H1 (cell line): ENCODE measurements at regions not wholly inside any gene's neighbourhood (a gene's known extent, or its start where the extent isn't known, plus 50 kb on each side); places are given as distances from the start of the nearest gene placed in this dataset.

Experiments
- CTCF ChIA-PET: fragments of 300-600 bp; sonication (Branson Sonifier 250); formaldehyde crosslinking; loops from one replicate; lab custom pipeline; 2021; ENCODE audit not compliant: partially characterized antibody; lab: Charles Lee
- POLR2A ChIA-PET: fragments of 300-600 bp; sonication (Branson Sonifier 250); formaldehyde crosslinking; loops from one replicate; lab custom pipeline; 2021; ENCODE audit warnings: inconsistent platforms; ENCODE audit not compliant: partially characterized antibody; lab: Charles Lee
- DNase-seq, 2 experiments: peaks; one replicate each; pipeline versions ENCODE4 v3.0.0 to v3.0.0-alpha.2; 2010 to 2022; ENCODE audit warnings: low spot score in 2 of 2, low read depth in 1 of 2, mixed read lengths in 1 of 2
- FAIRE-seq: peaks from 2 replicates; lab custom pipeline; 2011; peaks lifted over from hg19 to GRCh38; lab: Jason Lieb, UNC
- H2AFZ ChIP-seq: 2 replicates; pipeline ENCODE4 v1.8.1; 2012; ENCODE audit warnings: low read length, inconsistent platforms
- H2AK5ac ChIP-seq: 2 replicates; pipeline ENCODE4 v1.6.1; 2013; ENCODE audit warnings: low read depth, low read length
- H2BK120ac ChIP-seq: replicated peaks from 2 replicates; pipeline ENCODE3; 2013; ENCODE audit warnings: low read depth, low read length, inconsistent platforms
- H2BK12ac ChIP-seq: 2 replicates; pipeline ENCODE4 v1.6.1; 2013; ENCODE audit warnings: low read depth, low read length
- H2BK15ac ChIP-seq: 2 replicates; pipeline ENCODE4 v1.6.1; 2013; ENCODE audit warnings: low read length
- H2BK20ac ChIP-seq: 2 replicates; pipeline ENCODE4 v1.6.1; 2013; ENCODE audit warnings: low read length
- H2BK5ac ChIP-seq: 2 replicates; pipeline ENCODE4 v1.6.1; 2013; ENCODE audit warnings: low read depth, low read length
- H3K14ac ChIP-seq: 2 replicates; pipeline ENCODE4 v1.6.1; 2013; ENCODE audit warnings: inconsistent platforms; ENCODE audit not compliant: insufficient read length
- H3K18ac ChIP-seq: 2 replicates; pipeline ENCODE4 v1.6.1; 2013; ENCODE audit warnings: low read length; ENCODE audit errors: extremely low read depth
- H3K23ac ChIP-seq: 2 replicates; pipeline ENCODE4 v1.6.1; 2013; ENCODE audit warnings: inconsistent platforms; ENCODE audit not compliant: insufficient read length
- H3K23me2 ChIP-seq: 2 replicates; pipeline ENCODE4 v1.6.1; 2013; ENCODE audit warnings: low read depth, low read length
- H3K27ac ChIP-seq: 2 replicates; pipeline ENCODE4 v1.6.1; 2011; ENCODE audit warnings: low read depth, low read length, inconsistent platforms
- H3K27me3 ChIP-seq, 4 experiments: replicated peaks in 1 of 4; 1 replicate in 1 of 4; 2 replicates in 3 of 4; pipeline versions ENCODE4 v1.6.1 to v1.8.1; 2011 to 2013; ENCODE audit warnings: low read length in 3 of 4, mild to moderate bottlenecking in 3 of 4, inconsistent platforms in 2 of 4, mixed read lengths in 2 of 4, moderate library complexity in 1 of 4; ENCODE audit not compliant: control insufficient read depth in 3 of 4, insufficient read depth in 3 of 4; ENCODE audit errors: extremely low read depth in 1 of 4
- H3K36me3 ChIP-seq, 4 experiments: 2 replicates each; pipeline versions ENCODE4 v1.6.1 to v1.8.1; 2011 to 2013; ENCODE audit warnings: mild to moderate bottlenecking in 4 of 4, low read length in 3 of 4, moderate library complexity in 2 of 4, control low read depth in 1 of 4, inconsistent platforms in 1 of 4; ENCODE audit not compliant: insufficient read depth in 4 of 4, control insufficient read depth in 2 of 4
- H3K4ac ChIP-seq: replicated peaks from 2 replicates; pipeline ENCODE3; 2013; ENCODE audit warnings: low read length, low read depth, mixed read lengths, inconsistent platforms; ENCODE audit not compliant: insufficient read length
- H3K4me1 ChIP-seq, 4 experiments: replicated peaks in 1 of 4; 1 replicate in 1 of 4; 2 replicates in 3 of 4; pipeline versions ENCODE4 v1.6.1 to v1.8.1; 2011 to 2013; ENCODE audit warnings: low read length in 3 of 4, inconsistent platforms in 2 of 4, mixed read lengths in 1 of 4; ENCODE audit not compliant: insufficient read depth in 4 of 4, control insufficient read depth in 3 of 4
- H3K4me2 ChIP-seq, 2 experiments: 2 replicates each; pipeline versions ENCODE4 v1.6.1 to v1.8.1; 2011 to 2013; ENCODE audit warnings: low read depth in 2 of 2, low read length in 2 of 2, control low read depth in 1 of 2, inconsistent platforms in 1 of 2, mild to moderate bottlenecking in 1 of 2; ENCODE audit not compliant: insufficient read depth in 1 of 2
- H3K4me3 ChIP-seq, 4 experiments: fragments of 200-600, 300-600 bp in 1 of 4; sonication (generic), shearing (Covaris generic), sonication (Bioruptor Twin) in 1 of 4; 2 replicates each; pipeline versions ENCODE4 v1.5.1 to v1.8.1; 2011 to 2016; ENCODE audit warnings: low read length in 4 of 4, low read depth in 3 of 4, control low read depth in 2 of 4, inconsistent platforms in 2 of 4, mild to moderate bottlenecking in 2 of 4, mixed read lengths in 1 of 4, moderate library complexity in 1 of 4; ENCODE audit not compliant: insufficient read depth in 2 of 4; ENCODE audit errors: extremely low read depth in 1 of 4
- H3K56ac ChIP-seq: replicated peaks from 2 replicates; pipeline ENCODE3; 2013; ENCODE audit warnings: low read depth, mild to moderate bottlenecking, mixed read lengths, low read length, inconsistent platforms; ENCODE audit not compliant: insufficient read length
- H3K79me1 ChIP-seq: 2 replicates; pipeline ENCODE4 v1.6.1; 2013; ENCODE audit warnings: low read depth, low read length, control low read depth
- H3K79me2 ChIP-seq, 2 experiments: 2 replicates each; pipeline versions ENCODE4 v1.6.1 to v1.8.1; 2012 to 2013; ENCODE audit warnings: low read length in 2 of 2, mild to moderate bottlenecking in 2 of 2, inconsistent platforms in 1 of 2; ENCODE audit not compliant: insufficient read depth in 2 of 2, control insufficient read depth in 1 of 2
- H3K9ac ChIP-seq, 4 experiments: replicated peaks in 1 of 4; 1 replicate in 1 of 4; 2 replicates in 3 of 4; pipeline versions ENCODE4 v1.6.1 to v1.8.1; 2011 to 2013; ENCODE audit warnings: low read depth in 3 of 4, low read length in 3 of 4, control low read depth in 2 of 4, mild to moderate bottlenecking in 2 of 4, moderate library complexity in 2 of 4, inconsistent platforms in 1 of 4; ENCODE audit errors: extremely low read depth in 1 of 4
- H3K9me3 ChIP-seq, 2 experiments: 2 replicates each; pipeline versions ENCODE4 v1.6.1 to v1.8.1; 2012 to 2013; ENCODE audit warnings: mild to moderate bottlenecking in 2 of 2, moderate library complexity in 2 of 2, control low read depth in 1 of 2, inconsistent platforms in 1 of 2, low read depth in 1 of 2, low read length in 1 of 2, mixed read lengths in 1 of 2; ENCODE audit not compliant: insufficient read depth in 2 of 2
- H4K20me1 ChIP-seq, 2 experiments: replicated peaks in 1 of 2; 2 replicates each; pipeline versions ENCODE3 to v1.8.1; 2011 to 2013; ENCODE audit warnings: inconsistent platforms in 2 of 2, low read length in 2 of 2, mild to moderate bottlenecking in 1 of 2; ENCODE audit not compliant: insufficient read depth in 2 of 2, control insufficient read depth in 1 of 2
- H4K5ac ChIP-seq: 2 replicates; pipeline ENCODE4 v1.6.1; 2013; ENCODE audit warnings: low read length, low read depth, mixed read lengths, inconsistent platforms; ENCODE audit not compliant: insufficient read length
- H4K8ac ChIP-seq: 2 replicates; pipeline ENCODE4 v1.8.0; 2013; ENCODE audit warnings: mild to moderate bottlenecking, moderate library complexity, low read length, inconsistent platforms; ENCODE audit not compliant: insufficient read depth; ENCODE audit errors: extremely low read depth
- H4K91ac ChIP-seq: replicated peaks from 2 replicates; pipeline ENCODE3; 2013; ENCODE audit warnings: low read length, mixed read lengths, inconsistent platforms; ENCODE audit not compliant: insufficient read length
- KDM4A ChIP-seq: IDR thresholded peaks from one replicate; pipeline ENCODE4 v1.7.1; 2012; ENCODE audit warnings: low read depth, mild to moderate bottlenecking, moderate library complexity, low read length, inconsistent platforms; ENCODE audit not compliant: severe bottlenecking
- POLR2AphosphoS5 ChIP-seq: IDR thresholded peaks from 2 replicates; pipeline ENCODE4 v1.6.1; 2011; ENCODE audit warnings: low read depth, low read length
- ZNF274 ChIP-seq: IDR thresholded peaks from 2 replicates; pipeline ENCODE4 v1.7.0; 2012; ENCODE audit warnings: low read length, borderline replicate concordance; ENCODE audit errors: extremely low read depth
- WGBS, 2 experiments: shearing (Covaris generic) in 1 of 2; methylation state at CpG; one replicate each; pipeline versions ENCODE4 v1.1.6 to v1.1.7; 2013 to 2015; ENCODE audit warnings: low lambda C conversion rate in 2 of 2, mixed read lengths in 2 of 2, inconsistent platforms in 1 of 2, low coverage in 1 of 2, missing lambda C conversion rate in 1 of 2; ENCODE audit not compliant: insufficient replicate concordance in 2 of 2, insufficient coverage in 1 of 2, insufficient read length in 1 of 2; ENCODE audit errors: extremely low coverage in 1 of 2, missing lambda C conversion rate in 1 of 2; 5-methylcytosine and 5-hydroxymethylcytosine counted together

DNA sequence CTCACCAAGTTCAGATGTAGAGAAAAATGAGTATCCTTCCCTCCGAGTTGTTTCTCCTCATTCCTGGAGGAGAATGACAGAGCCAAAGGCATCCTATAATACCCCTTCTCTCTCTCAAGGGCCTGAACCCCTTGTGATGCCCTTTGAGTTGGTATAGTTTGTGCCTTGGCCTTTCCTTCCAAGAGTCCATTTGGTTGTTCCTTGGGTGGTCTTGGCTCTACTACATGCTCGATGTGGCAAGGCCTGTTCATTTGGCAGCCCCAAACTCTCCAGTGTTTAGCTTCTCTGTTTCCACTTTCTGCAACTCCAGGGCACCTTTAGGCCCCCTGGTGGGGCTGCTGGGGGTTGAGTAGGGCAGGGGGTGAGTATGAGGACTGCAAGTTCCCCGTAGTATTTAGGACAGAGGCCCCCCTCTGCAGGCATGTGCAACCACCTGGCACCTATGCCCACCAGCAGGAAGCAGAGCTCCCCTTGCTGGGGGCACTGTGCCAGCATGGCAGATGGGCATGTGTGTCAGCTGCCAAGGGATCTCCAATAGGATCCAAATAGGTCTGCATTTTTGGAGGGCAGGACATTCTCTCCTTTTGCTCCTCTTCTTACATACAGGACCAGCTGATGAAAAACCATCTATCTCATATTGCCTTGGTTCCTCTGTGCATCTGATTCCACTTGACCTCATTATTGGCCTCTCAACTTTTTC, 217.2 kb upstream of the CADM1 start:
- no peak overlapping the region for H4K5ac ChIP-seq
- H4K91ac ChIP-seq = no peak overlapping the region
- H3K27me3 ChIP-seq = no peaks in the 10 kb centered on the region
- no peaks in the 10 kb centered on the region for H3K79me1 ChIP-seq
- H3K9ac ChIP-seq = no peak overlapping the region
- H2BK12ac ChIP-seq = no peak overlapping the region
- no peak overlapping the region for H2BK120ac ChIP-seq
- H2BK5ac ChIP-seq = no peak overlapping the region
- no peak overlapping the region for H2AK5ac ChIP-seq
- DNase-seq (no peak), FAIRE-seq (no peak)
- 98% methylated on average over 3 of the region's 3 CpGs; no CpG with 5 or more reads in 1 of the 2 experiments for WGBS, 2 experiments
- no peak overlapping the region for H3K4ac ChIP-seq
- no peak overlapping the region for H3K14ac ChIP-seq
- H3K4me1 ChIP-seq = peaks cover 0 to 4% (median 0%) of the 10 kb centered on the region in 4 experiments; a peak in 2 of 7 replicates
- ChIA-PET POLR2A (no interaction called here), CTCF (interaction anchor here (1.0 kb wide), 1 partner anchor 9 kb away, joined by 3 read pairs; no protein-coding TSS in a partner anchor)
- no peak overlapping the region for H3K23ac ChIP-seq
- no peak overlapping the region for H2BK20ac ChIP-seq
- H2AFZ ChIP-seq = no peak overlapping the region
- H3K27ac ChIP-seq = no peak overlapping the region
- H4K20me1 ChIP-seq = no peaks in the 10 kb centered on the region
- H2BK15ac ChIP-seq = no peak overlapping the region
- H3K9me3 ChIP-seq = peaks cover 0 to 8% of the 10 kb centered on the region in 2 experiments; a peak in 2 of 4 replicates
- H3K36me3 ChIP-seq = no peaks in the 10 kb centered on the region
- no peak overlapping the region for H3K18ac ChIP-seq
- H4K8ac ChIP-seq = no peak overlapping the region
- no peak overlapping the region for H3K56ac ChIP-seq
- H3K4me3 ChIP-seq = no peak overlapping the region
- no peak overlapping the region for H3K4me2 ChIP-seq
- no peaks in the 10 kb centered on the region for H3K79me2 ChIP-seq
- H3K23me2 ChIP-seq = 0 out of 2 replicates have a peak, but pooled peaks cover 2% of the 10 kb centered on the region
- TF ChIP-seq ZNF274 = no peak
- no peak for TF ChIP-seq POLR2AphosphoS5
- no peak for TF ChIP-seq KDM4A
